NOMO-1 treated with dmso at 0.1 percent for 144 hours (cell line): ENCODE measurements at regions not wholly inside any gene's neighbourhood (a gene's known extent, or its start where the extent isn't known, plus 50 kb on each side); places are given as distances from the start of the nearest gene placed in this dataset.
A peak's percentile ranks its signal among the peaks of the same experiment; 100 is the strongest.

Source experiments
- DNase-seq: peaks from one replicate; lab custom pipeline; 2025; ENCODE audit not compliant: unreplicated experiment; lab: John Stamatoyannopoulos, UW

- no peak for DNase-seq
These were observed 149.9 kb downstream of the SHQ1 start for GRCh38 chr3:72698154-72698917.

- no peak for DNase-seq
These were observed 150.5 kb downstream of the SHQ1 start for GRCh38 chr3:72697717-72698116.

- no peak for DNase-seq
These were observed 151.4 kb downstream of the SHQ1 start for GRCh38 chr3:72696815-72697214.

GRCh38 chr3:72694398-72694797 lies 153.8 kb downstream of the SHQ1 start:
- no peak for DNase-seq

- DNase-seq: no peak
These were observed 155.3 kb downstream of the SHQ1 start for GRCh38 chr3:72692990-72693389.

- DNase-seq: no peak
These were observed 157.6 kb downstream of the SHQ1 start for GRCh38 chr3:72690629-72691028.

- DNase-seq: no peak
These were observed 165.3 kb downstream of the SHQ1 start for GRCh38 chr3:72682936-72683452.

- DNase-seq: no peak
These were observed 166.6 kb downstream of the SHQ1 start for GRCh38 chr3:72681598-72681997.

GRCh38 chr3:72680766-72681165 lies 167.5 kb downstream of the SHQ1 start:
- no peak for DNase-seq

GRCh38 chr3:72679540-72680198 lies 168.6 kb downstream of the SHQ1 start:
- DNase-seq: no peak

- DNase-seq: no peak
These were observed 169.4 kb downstream of the SHQ1 start for GRCh38 chr3:72678867-72679266.

- DNase-seq: no peak
These were observed 169.9 kb downstream of the SHQ1 start for GRCh38 chr3:72678380-72678779.

GRCh38 chr3:72675243-72675642 lies 173.0 kb downstream of the SHQ1 start:
- DNase-seq: peak; percentile 24

GRCh38 chr3:72673011-72673771 lies 175.1 kb downstream of the SHQ1 start:
- DNase-seq: no peak

GRCh38 chr3:72669224-72669623 lies 179.0 kb downstream of the SHQ1 start:
- DNase-seq: no peak

- DNase-seq: no peak
These were observed 181.8 kb downstream of the SHQ1 start for GRCh38 chr3:72666447-72666755.

- DNase-seq: peak; percentile 7
These were observed 182.4 kb downstream of the SHQ1 start for GRCh38 chr3:72665701-72666446.

- no peak for DNase-seq
These were observed 183.1 kb downstream of the SHQ1 start for GRCh38 chr3:72665103-72665502.

GRCh38 chr3:72664184-72664975 lies 183.9 kb downstream of the SHQ1 start:
- DNase-seq: no peak

GRCh38 chr3:72663429-72663828 lies 184.8 kb downstream of the SHQ1 start:
- DNase-seq: no peak

GRCh38 chr3:72661115-72661457 lies 187.2 kb downstream of the SHQ1 start:
- DNase-seq: no peak
